Heart right ventricle (tissue), 16 donors: ENCODE measurements at regions not wholly inside any gene's neighbourhood (a gene's known extent, or its start where the extent isn't known, plus 50 kb on each side); places are given as distances from the start of the nearest gene placed in this dataset.

ENCODE experiments used
- ATAC-seq, 8 donors: fragments of 200-7000 bp; cut with Tn5 transposase; one replicate each; pipeline ENCODE4 v1.9.1; 2020; ENCODE audit warnings: mild to moderate bottlenecking in 8 of 8, moderate library complexity in 8 of 8, moderate number of reproducible peaks in 1 of 8
- DNase-seq, 2 donors: peaks; one replicate each; pipeline ENCODE4 v3.0.0-alpha.2; 2020
- H3K27ac ChIP-seq, 10 donors: fragments of 200-600 bp; sonication (generic) in 2 of 10; one replicate each; pipeline versions ENCODE4 v1.5.0 to v1.8.0; 2020 to 2022; ENCODE audit warnings: mild to moderate bottlenecking in 3 of 10
- H3K27me3 ChIP-seq, 7 donors: fragments of 200-600 bp; one replicate each; pipeline ENCODE4 v1.8.0; 2021 to 2022; ENCODE audit warnings: mild to moderate bottlenecking in 2 of 7
- H3K36me3 ChIP-seq, 9 donors: fragments of 200-600 bp; sonication (generic) in 1 of 9; one replicate each; pipeline versions ENCODE4 v1.5.0 to v1.8.0; 2020 to 2022; ENCODE audit warnings: mild to moderate bottlenecking in 2 of 9
- H3K4me1 ChIP-seq, 9 donors: fragments of 200-600 bp; sonication (generic) in 1 of 9; one replicate each; pipeline versions ENCODE4 v1.5.0 to v1.8.0; 2020 to 2022; ENCODE audit warnings: mild to moderate bottlenecking in 4 of 9
- H3K4me3 ChIP-seq, 10 donors: fragments of 200-600 bp; sonication (generic) in 2 of 10; one replicate each; pipeline versions ENCODE4 v1.5.0 to v1.8.0; 2020 to 2022; ENCODE audit warnings: mild to moderate bottlenecking in 7 of 10, moderate library complexity in 2 of 10
- H3K9me3 ChIP-seq, 11 donors: fragments of 200-600 bp in 10 of 11; sonication (generic) in 2 of 11; one replicate each; pipeline versions ENCODE4 v1.5.0 to v1.8.0; 2013 to 2022; ENCODE audit warnings: mild to moderate bottlenecking in 2 of 11, control low read depth in 1 of 11, moderate library complexity in 1 of 11
- WGBS, 2 donors: extraction: QIAGEN DNeasy Blood & Tissue Kit; methylation state at CpG; one replicate each; pipeline ENCODE4 v1.1.7; 2013; ENCODE audit warnings: inconsistent platforms in 1 of 2; 5-methylcytosine and 5-hydroxymethylcytosine counted together
- intact Hi-C, 10 donors: fragments of 100-400 bp; cut with DNase I; formaldehyde crosslinking; loops; one replicate each; pipeline versions ENCODE4 v1.11.1 to v1.14.2; 2022
- TF ChIP-seq, protein P1 (sequence below), 9 donors: fragments of 200-600 bp; sonication (generic) in 2 of 9; IDR thresholded peaks; one replicate each; pipeline versions ENCODE4 v1.5.0 to v1.8.0; 2021 to 2022; ENCODE audit warnings: antibody characterized with exemption in 9 of 9, mild to moderate bottlenecking in 5 of 9, moderate library complexity in 1 of 9
- donor health status: Arrhythmogenic right ventricular cardiomyopathy.
- donor health status: ischemic (EF 13 %, LVEDD 7.1; RV severe dilation, severe dysfunction).
- donor health status: healthy with polysubstance abuse.
- donor health status: DM: no; HTN: yes; CAD: no.
- donor health status: DM: no; HTN: no; CAD: no.
- donor health status: ischemic (EF 25% LVEDD 6.9; RV normal size, moderate dysfunction).
- donor health status: ischemic (EF 25% LVEDD 5.7; RV mildly dilated, moderate dysfunction).
- donor health status: healthy.
- donor health status: DM: yes; HTN: yes; CAD: no.
- donor health status: Ischemic cardiomyopathy.
- donor health status: ischemic (EF 35%, LVEDD 5.7; RV mildly dilated, moderate dysfunction).
- donor health status: nonischemic (EF 11% LVEDD 7.7; RV severe dilation, severe dysfunction).
- donor health status: DM: yes; HTN: yes; CAD: no.
- donor health status: PGD.
- donor health status: ischemic (EF 29% LVEDD 5.4; RV normal size, mild dysfunction).
- donor health status: nonischemic (EF 23%, LVEDD 6.1; RV moderate dilation, normal function).

DNA sequence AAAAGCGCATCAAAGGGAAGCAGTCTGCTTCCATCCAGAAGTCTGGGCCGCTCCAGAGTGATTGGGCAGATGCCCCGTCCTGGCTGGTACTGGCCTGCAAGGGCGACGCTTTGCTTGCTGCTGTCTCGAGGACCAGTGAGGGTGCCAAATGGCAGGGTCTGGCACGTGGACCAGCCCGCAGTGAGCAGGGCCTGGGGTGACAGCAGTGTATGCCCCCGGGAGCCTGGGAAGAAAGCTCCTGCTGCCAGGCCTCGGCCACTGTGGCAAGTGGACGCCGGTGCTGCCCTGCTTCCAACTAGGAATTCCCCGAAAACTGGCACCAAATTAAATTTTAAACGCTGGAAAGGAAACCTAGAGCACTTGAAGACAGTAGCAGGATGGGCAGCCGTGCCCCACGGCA is 357.0 kb upstream of the MKI67 start:
- 84 to 88% methylated on average over 16 of the region's 16 CpGs for WGBS, 2 donors
- H3K4me1 ChIP-seq: no peaks in the 10 kb centered on the region
- H3K27ac ChIP-seq: no peak overlapping the region

DNA sequence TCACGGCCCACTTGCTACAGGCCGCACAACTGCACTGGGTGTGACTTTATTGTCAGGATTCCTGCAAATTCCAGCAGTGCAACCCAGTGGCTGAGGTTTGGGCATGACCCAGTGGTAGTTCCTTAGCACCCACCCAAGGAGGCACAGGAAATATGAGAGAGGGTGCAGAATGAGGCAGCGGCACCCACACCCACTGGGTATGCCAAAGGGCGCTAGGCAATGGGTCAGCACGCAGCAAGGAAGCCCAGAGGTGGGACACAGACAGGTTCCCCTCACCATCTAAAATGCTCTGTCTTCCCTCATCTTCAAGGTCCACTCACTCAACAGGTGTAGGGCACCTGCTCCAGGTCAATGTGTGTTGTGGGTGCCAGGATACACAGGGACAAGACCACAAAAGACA is 357.8 kb upstream of the MKI67 start:
- ATAC-seq (no peak), DNase-seq (no peak)
- no peaks in the 10 kb centered on the region for H3K36me3 ChIP-seq
- H3K9me3 ChIP-seq: no peaks in the 10 kb centered on the region
- WGBS, 2 donors: 95 to 97% methylated on average over 5 of the region's 5 CpGs
- no peaks in the 10 kb centered on the region for H3K4me1 ChIP-seq
- H3K27me3 ChIP-seq: peaks cover 0 to 7% (median 5%) of the 10 kb centered on the region in 7 donors
- TF ChIP-seq, protein P1, sequence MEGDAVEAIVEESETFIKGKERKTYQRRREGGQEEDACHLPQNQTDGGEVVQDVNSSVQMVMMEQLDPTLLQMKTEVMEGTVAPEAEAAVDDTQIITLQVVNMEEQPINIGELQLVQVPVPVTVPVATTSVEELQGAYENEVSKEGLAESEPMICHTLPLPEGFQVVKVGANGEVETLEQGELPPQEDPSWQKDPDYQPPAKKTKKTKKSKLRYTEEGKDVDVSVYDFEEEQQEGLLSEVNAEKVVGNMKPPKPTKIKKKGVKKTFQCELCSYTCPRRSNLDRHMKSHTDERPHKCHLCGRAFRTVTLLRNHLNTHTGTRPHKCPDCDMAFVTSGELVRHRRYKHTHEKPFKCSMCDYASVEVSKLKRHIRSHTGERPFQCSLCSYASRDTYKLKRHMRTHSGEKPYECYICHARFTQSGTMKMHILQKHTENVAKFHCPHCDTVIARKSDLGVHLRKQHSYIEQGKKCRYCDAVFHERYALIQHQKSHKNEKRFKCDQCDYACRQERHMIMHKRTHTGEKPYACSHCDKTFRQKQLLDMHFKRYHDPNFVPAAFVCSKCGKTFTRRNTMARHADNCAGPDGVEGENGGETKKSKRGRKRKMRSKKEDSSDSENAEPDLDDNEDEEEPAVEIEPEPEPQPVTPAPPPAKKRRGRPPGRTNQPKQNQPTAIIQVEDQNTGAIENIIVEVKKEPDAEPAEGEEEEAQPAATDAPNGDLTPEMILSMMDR (IDR thresholded peaks at IDR 0.05): no peak
- H3K4me3 ChIP-seq: no peak overlapping the region
- intact Hi-C loops: no loop called here
- no peak overlapping the region for H3K27ac ChIP-seq

More for the DNA sequence above, 357.0 kb upstream of the MKI67 start:
- H3K36me3 ChIP-seq: no peaks in the 10 kb centered on the region
- no peaks in the 10 kb centered on the region for H3K9me3 ChIP-seq
- no peak for DNase-seq
- intact Hi-C loops: no loop called here
- H3K27me3 ChIP-seq: peaks cover 0 to 15% (median 5%) of the 10 kb centered on the region in 7 donors
- no peak for ATAC-seq
- TF ChIP-seq, protein P1 (IDR thresholded peaks at IDR 0.05): no peak
- H3K4me3 ChIP-seq: no peak overlapping the region

DNA sequence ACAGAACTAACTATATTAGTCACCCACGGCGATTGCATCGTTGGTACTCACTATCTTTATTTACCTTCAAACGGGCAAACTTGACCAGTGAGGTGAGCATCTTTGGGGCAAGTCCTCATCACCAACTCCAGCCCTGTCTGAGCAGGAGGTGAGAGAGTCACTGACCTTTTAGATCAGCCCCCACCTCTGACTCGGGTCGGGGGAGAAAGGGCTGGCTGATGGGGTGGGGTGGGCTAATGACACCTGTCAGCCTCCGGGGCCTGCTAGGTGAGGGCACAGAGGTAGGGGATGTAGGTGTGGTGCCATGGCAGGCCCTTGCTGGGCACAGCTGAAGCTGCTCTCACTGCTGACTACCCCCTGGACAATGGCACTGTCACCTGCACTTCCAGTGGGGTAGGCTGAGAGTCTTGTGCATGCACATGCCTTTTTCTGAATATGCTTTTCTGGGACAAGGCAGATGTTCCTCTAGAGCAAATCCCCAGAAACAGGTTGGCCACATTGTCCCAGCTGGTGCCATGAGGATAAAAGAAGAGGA is 359.5 kb upstream of the MKI67 start:
- intact Hi-C loops: no loop called here
- TF ChIP-seq, protein P1 (IDR thresholded peaks at IDR 0.05): no peak
- Histone ChIP-seq H3K36me3 (no peaks in the 10 kb centered on the region), H3K4me1 (no peaks in the 10 kb centered on the region), H3K4me3 (no peak overlapping the region), H3K9me3 (no peaks in the 10 kb centered on the region), H3K27me3 (peaks cover 0 to 5% (median 0%) of the 10 kb centered on the region in 7 donors), H3K27ac (no peak overlapping the region)
- no peak for DNase-seq
- WGBS, 2 donors: 76 to 80% methylated on average over 7 of the region's 7 CpGs
- no peak for ATAC-seq

DNA sequence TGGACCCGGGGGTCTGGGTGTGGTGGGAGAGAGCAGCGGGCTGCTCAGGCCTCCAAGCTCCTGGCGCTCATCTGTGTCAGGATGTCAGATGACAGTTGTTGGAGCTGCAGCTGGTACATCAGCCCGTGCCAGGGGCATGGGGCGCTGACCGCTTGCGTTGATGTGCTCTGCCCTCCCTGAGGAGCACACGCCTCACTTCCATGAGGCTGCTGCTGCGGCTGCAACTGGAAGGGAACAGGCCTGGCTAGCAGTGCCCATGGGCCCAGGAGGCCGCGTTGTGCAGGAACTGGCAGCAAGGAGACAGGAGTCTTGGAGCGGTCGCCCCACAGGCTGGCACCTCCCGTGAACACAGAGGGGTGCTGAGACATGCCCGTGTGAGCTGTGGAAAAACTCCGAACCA is 361.3 kb upstream of the MKI67 start:
- Histone ChIP-seq H3K9me3 (no peaks in the 10 kb centered on the region), H3K36me3 (no peaks in the 10 kb centered on the region), H3K27me3 (peaks cover 0 to 4% (median 0%) of the 10 kb centered on the region in 7 donors), H3K4me3 (no peak overlapping the region), H3K4me1 (no peaks in the 10 kb centered on the region), H3K27ac (no peak overlapping the region)
- no peak for ATAC-seq
- no peak for DNase-seq
- intact Hi-C loops: no loop called here
- TF ChIP-seq, protein P1 (IDR thresholded peaks at IDR 0.05): no peak
- 86 to 89% methylated on average over 16 of the region's 16 CpGs for WGBS, 2 donors
